Ovary (tissue), 3 donors: ENCODE measurements at regions not wholly inside any gene's neighbourhood (a gene's known extent, or its start where the extent isn't known, plus 50 kb on each side); places are given as distances from the start of the nearest gene placed in this dataset.

Source experiments
- POLR2A ChIP-seq: fragments of 450-650 bp; IDR thresholded peaks from one replicate; pipeline ENCODE4 v1.6.1; 2017; ENCODE audit warnings: antibody characterized with exemption, mild to moderate bottlenecking, moderate library complexity
- TF ChIP-seq, protein P1 (sequence below), 3 donors: fragments of 450-650 bp in 2 of 3; fragments of 200-600 bp in 1 of 3; IDR thresholded peaks; one replicate each; pipeline versions ENCODE4 v1.5.1 to v1.8.0; 2016 to 2022; ENCODE audit warnings: antibody characterized with exemption in 3 of 3, mild to moderate bottlenecking in 1 of 3
- donor health status: DM: no; HTN: no; CAD: no.

DNA sequence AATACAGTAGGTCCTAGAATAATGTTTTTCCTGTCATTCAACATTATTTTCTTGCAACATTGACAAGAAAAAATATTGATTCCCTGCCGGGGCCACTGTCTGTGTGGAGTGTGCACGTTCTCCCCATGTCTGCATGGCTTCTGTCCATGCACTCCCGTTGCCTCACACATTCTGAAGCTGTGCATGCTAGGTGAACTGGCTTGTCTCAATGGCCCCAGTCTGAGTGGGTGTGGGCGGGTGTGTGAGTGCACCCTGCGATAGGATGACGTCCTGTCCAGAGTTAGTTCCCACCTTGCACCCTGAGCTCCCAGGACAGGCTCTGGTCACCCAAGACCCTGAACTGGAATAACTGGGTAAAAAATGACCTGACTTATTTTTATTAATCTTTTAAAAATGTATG lies 186.1 kb downstream of the CAND1 start:
- TF ChIP-seq, protein P1, sequence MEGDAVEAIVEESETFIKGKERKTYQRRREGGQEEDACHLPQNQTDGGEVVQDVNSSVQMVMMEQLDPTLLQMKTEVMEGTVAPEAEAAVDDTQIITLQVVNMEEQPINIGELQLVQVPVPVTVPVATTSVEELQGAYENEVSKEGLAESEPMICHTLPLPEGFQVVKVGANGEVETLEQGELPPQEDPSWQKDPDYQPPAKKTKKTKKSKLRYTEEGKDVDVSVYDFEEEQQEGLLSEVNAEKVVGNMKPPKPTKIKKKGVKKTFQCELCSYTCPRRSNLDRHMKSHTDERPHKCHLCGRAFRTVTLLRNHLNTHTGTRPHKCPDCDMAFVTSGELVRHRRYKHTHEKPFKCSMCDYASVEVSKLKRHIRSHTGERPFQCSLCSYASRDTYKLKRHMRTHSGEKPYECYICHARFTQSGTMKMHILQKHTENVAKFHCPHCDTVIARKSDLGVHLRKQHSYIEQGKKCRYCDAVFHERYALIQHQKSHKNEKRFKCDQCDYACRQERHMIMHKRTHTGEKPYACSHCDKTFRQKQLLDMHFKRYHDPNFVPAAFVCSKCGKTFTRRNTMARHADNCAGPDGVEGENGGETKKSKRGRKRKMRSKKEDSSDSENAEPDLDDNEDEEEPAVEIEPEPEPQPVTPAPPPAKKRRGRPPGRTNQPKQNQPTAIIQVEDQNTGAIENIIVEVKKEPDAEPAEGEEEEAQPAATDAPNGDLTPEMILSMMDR (IDR thresholded peaks at IDR 0.05): no peak
- no peak for TF ChIP-seq POLR2A
